ES-I3 (cell line): ENCODE measurements at regions not wholly inside any gene's neighbourhood (a gene's known extent, or its start where the extent isn't known, plus 50 kb on each side); places are given as distances from the start of the nearest gene placed in this dataset.

Experiments used
- H3K36me3 ChIP-seq: 2 replicates; pipeline ENCODE4 v1.6.1; 2013; ENCODE audit warnings: mild to moderate bottlenecking, low read length, control low read depth, moderate library complexity; ENCODE audit not compliant: insufficient read depth
- H3K4me1 ChIP-seq: 2 replicates; pipeline ENCODE4 v1.6.1; 2013; ENCODE audit warnings: mild to moderate bottlenecking, control low read depth, low read length; ENCODE audit not compliant: insufficient read depth
- H3K9ac ChIP-seq: 2 replicates; pipeline ENCODE4 v1.6.1; 2013; ENCODE audit warnings: low read depth, mild to moderate bottlenecking, low read length, moderate library complexity
- H3K9me3 ChIP-seq: 2 replicates; pipeline ENCODE4 v1.6.1; 2013; ENCODE audit warnings: mild to moderate bottlenecking, low read length, moderate library complexity; ENCODE audit not compliant: control insufficient read depth, insufficient read depth

GRCh38 chr13:55307909-55308308, 1832.8 kb upstream of the PRR20A start:
- Histone ChIP-seq H3K9me3 (no peaks in the 10 kb centered on the region), H3K36me3 (no peaks in the 10 kb centered on the region), H3K4me1 (no peaks in the 10 kb centered on the region), H3K9ac (no peak overlapping the region)

- Histone ChIP-seq H3K4me1 (no peaks in the 10 kb centered on the region), H3K9me3 (no peaks in the 10 kb centered on the region), H3K36me3 (no peaks in the 10 kb centered on the region), H3K9ac (no peak overlapping the region)
Observed at GRCh38 chr13:55341891-55342290, 1798.8 kb upstream of the PRR20A start.

DNA sequence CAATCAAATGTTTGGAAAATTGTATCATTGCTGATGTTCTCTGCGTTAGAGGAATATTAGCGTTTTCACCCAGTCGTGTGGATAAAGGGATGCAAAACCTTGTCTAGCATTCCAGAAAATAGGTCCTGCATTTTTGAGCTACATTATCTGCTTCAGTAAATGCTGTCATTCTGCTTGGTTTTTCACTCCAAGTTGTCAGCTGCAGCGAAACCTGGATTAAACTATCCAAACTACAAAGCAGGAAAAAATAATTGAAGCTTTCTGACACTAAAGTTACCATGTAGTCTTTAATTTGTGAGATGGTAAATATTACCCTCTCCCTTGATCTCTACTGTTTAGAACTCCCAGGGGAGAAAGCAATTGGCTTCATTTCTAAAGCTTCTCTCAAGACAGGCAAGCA, 1795.5 kb upstream of the PRR20A start:
- no peaks in the 10 kb centered on the region for H3K4me1 ChIP-seq
- H3K9ac ChIP-seq: no peak overlapping the region
- H3K9me3 ChIP-seq: no peaks in the 10 kb centered on the region
- no peaks in the 10 kb centered on the region for H3K36me3 ChIP-seq

- Histone ChIP-seq H3K4me1 (no peaks in the 10 kb centered on the region), H3K9me3 (no peaks in the 10 kb centered on the region), H3K36me3 (no peaks in the 10 kb centered on the region), H3K9ac (no peak overlapping the region)
Observed at GRCh38 chr13:55347528-55347927, 1793.2 kb upstream of the PRR20A start.

GRCh38 chr13:55359067-55359466, 1781.7 kb upstream of the PRR20A start:
- no peaks in the 10 kb centered on the region for H3K4me1 ChIP-seq
- no peaks in the 10 kb centered on the region for H3K36me3 ChIP-seq
- no peaks in the 10 kb centered on the region for H3K9me3 ChIP-seq
- H3K9ac ChIP-seq: no peak overlapping the region

DNA sequence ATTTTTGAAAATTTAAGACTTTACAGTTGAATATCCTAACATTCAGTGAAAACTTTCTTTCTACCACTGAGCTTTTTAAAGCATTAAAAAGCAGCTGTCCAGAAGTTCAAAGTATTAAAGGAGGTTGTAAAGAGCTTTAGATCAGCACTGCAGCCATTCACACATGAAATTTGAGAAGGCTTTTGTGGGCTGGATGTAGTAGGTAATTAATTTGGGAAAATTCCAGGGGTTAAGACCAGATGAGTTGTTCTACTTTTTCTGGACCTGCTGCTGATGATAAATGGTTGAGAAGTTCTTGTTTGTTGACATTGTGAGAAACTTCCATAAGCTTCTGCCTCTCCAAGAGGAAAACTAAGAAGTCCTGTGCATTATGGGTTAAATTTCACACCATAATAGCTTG, 1779.6 kb upstream of the PRR20A start:
- Histone ChIP-seq H3K4me1 (no peaks in the 10 kb centered on the region), H3K9ac (no peak overlapping the region), H3K36me3 (no peaks in the 10 kb centered on the region), H3K9me3 (no peaks in the 10 kb centered on the region)

GRCh38 chr13:55366676-55367075, 1774.0 kb upstream of the PRR20A start:
- Histone ChIP-seq H3K4me1 (no peaks in the 10 kb centered on the region), H3K36me3 (no peaks in the 10 kb centered on the region), H3K9ac (no peak overlapping the region), H3K9me3 (no peaks in the 10 kb centered on the region)

GRCh38 chr13:55394470-55394869, 1746.2 kb upstream of the PRR20A start:
- Histone ChIP-seq H3K9me3 (no peaks in the 10 kb centered on the region; the same call in 1 of the 2 replicates), H3K9ac (no peak overlapping the region), H3K36me3 (no peaks in the 10 kb centered on the region), H3K4me1 (no peaks in the 10 kb centered on the region)

DNA sequence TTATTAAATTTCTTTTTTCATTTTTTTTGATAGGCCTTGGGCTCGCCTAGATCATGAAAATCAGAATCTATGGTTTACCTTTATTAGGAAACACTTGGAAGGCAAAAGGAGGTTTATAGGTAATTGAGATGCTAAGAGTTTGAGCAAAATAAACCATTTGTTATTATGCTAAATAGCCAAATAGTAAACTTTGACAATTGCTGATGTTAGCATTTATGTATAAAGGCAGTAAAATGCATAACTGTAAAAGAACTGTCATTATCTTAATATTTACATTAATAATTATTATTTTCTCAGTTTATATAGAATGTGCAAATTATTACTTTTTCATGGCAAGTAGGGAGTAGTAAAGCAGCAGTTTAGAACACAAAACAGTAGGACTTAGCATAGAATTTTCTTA, 1737.8 kb upstream of the PRR20A start:
- H3K9me3 ChIP-seq: no peaks in the 10 kb centered on the region
- no peaks in the 10 kb centered on the region for H3K36me3 ChIP-seq
- no peak overlapping the region for H3K9ac ChIP-seq
- H3K4me1 ChIP-seq: 0 out of 2 replicates have a peak, but pooled peaks cover 4% of the 10 kb centered on the region

DNA sequence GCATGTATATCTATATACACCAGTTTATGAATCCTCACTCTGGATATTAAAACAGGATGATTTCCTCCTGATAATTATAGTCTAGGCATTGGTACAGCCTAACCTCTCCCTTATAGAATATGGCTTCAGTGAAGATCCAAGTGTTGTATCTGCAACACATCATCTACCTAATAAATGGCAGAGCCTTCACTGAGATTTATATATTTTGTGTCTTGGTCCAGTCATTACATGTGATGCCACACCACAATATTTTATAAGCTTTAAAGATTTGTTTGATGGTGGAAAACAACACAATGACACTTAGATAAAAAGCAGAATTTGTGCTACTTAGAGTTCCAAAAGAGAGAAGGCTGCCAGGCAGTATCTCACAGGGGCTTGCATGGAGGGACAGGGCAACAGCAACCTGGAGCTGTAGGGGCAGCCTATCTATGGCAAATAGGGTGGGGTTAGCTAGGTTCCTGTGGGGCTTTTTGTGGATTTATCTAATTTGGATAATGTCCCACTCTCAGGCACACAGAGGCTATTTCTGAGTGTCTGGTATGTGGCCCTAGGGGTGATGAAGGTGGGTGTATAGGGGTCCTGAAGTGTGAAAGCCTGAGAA, 1736.7 kb upstream of the PRR20A start:
- H3K9ac ChIP-seq: no peak overlapping the region
- no peaks in the 10 kb centered on the region for H3K36me3 ChIP-seq
- no peaks in the 10 kb centered on the region for H3K9me3 ChIP-seq
- H3K4me1 ChIP-seq: 0 out of 2 replicates have a peak, but pooled peaks cover 4% of the 10 kb centered on the region

- H3K4me1 ChIP-seq: peaks cover 12% of the 10 kb centered on the region; the same call in 1 of the 2 replicates
- H3K9me3 ChIP-seq: no peaks in the 10 kb centered on the region
- H3K9ac ChIP-seq: no peak overlapping the region
- no peaks in the 10 kb centered on the region for H3K36me3 ChIP-seq
Observed at GRCh38 chr13:55410398-55411330, 1730.1 kb upstream of the PRR20A start.

GRCh38 chr13:55418095-55418494, 1722.6 kb upstream of the PRR20A start:
- no peaks in the 10 kb centered on the region; the same call in 1 of the 2 replicates for H3K36me3 ChIP-seq
- no peak overlapping the region for H3K9ac ChIP-seq
- no peaks in the 10 kb centered on the region for H3K9me3 ChIP-seq
- no peaks in the 10 kb centered on the region; the same call in 1 of the 2 replicates for H3K4me1 ChIP-seq

DNA sequence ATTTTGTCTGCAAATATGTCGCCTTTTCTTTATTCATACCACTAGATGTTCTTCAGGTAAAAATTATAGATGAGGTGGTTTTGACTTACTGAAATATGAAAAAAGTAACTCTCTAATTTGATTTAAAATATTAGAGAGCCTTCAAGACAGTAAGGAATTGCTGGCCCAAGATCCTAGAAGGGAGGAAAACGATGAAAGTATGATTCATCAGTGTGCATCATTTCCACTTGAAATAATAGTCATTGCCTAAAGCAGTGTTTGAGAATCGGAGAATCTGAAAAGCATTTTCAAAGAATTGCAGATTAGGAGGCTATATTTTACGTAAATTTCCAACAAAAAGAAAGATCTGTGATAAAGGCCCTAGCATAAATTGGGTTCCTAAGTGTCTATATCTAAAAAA, 1707.9 kb upstream of the PRR20A start:
- no peaks in the 10 kb centered on the region for H3K36me3 ChIP-seq
- no peaks in the 10 kb centered on the region for H3K9me3 ChIP-seq
- peaks cover 14% of the 10 kb centered on the region for H3K4me1 ChIP-seq
- H3K9ac ChIP-seq: no peak overlapping the region

- Histone ChIP-seq H3K9ac (no peak overlapping the region), H3K4me1 (peaks cover 21% of the 10 kb centered on the region), H3K36me3 (no peaks in the 10 kb centered on the region), H3K9me3 (no peaks in the 10 kb centered on the region)
Observed at GRCh38 chr13:55437162-55437561, 1703.6 kb upstream of the PRR20A start.

- H3K9me3 ChIP-seq: no peaks in the 10 kb centered on the region
- H3K4me1 ChIP-seq: peaks cover 21% of the 10 kb centered on the region
- H3K9ac ChIP-seq: no peak overlapping the region
- no peaks in the 10 kb centered on the region for H3K36me3 ChIP-seq
Observed at GRCh38 chr13:55439450-55439849, 1701.3 kb upstream of the PRR20A start.
